Fibroblast of lung (primary cell): ENCODE measurements at regions not wholly inside any gene's neighbourhood (a gene's known extent, or its start where the extent isn't known, plus 50 kb on each side); places are given as distances from the start of the nearest gene placed in this dataset.

ENCODE experiments used
- DNase-seq, 2 donors: peaks; one replicate each; pipeline versions ENCODE4 v3.0.0 to v3.0.0-alpha.2; 2010; ENCODE audit warnings: low read depth in 2 of 2
- H2AFZ ChIP-seq: 2 replicates; pipeline ENCODE4 v1.5.1; 2012; ENCODE audit warnings: low read length, control low read depth, inconsistent platforms
- H3K27ac ChIP-seq: 2 replicates; pipeline ENCODE4 v1.5.1; 2011; ENCODE audit warnings: low read length, control low read depth; ENCODE audit not compliant: insufficient read depth
- H3K27me3 ChIP-seq: 2 replicates; pipeline ENCODE4 v1.5.1; 2011; ENCODE audit warnings: mild to moderate bottlenecking, low read length; ENCODE audit not compliant: control insufficient read depth, insufficient read depth
- H3K36me3 ChIP-seq: 2 replicates; pipeline ENCODE4 v1.5.1; 2011; ENCODE audit warnings: low read length; ENCODE audit not compliant: control insufficient read depth, insufficient read depth
- H3K4me1 ChIP-seq: 2 replicates; pipeline ENCODE4 v1.5.1; 2011; ENCODE audit warnings: low read length; ENCODE audit not compliant: control insufficient read depth, insufficient read depth; ENCODE audit errors: extremely low read depth
- H3K4me2 ChIP-seq: 2 replicates; pipeline ENCODE4 v1.5.1; 2011; ENCODE audit warnings: low read length, control low read depth; ENCODE audit not compliant: insufficient read depth; ENCODE audit errors: extremely low read depth
- H3K4me3 ChIP-seq, 4 experiments: fragments of 200-600 bp in 1 of 4; sonication (generic) in 1 of 4; replicated peaks in 1 of 4; 2 replicates each; pipeline ENCODE4 v1.5.1; 2011 to 2016; ENCODE audit warnings: low read length in 4 of 4, low read depth in 3 of 4, mild to moderate bottlenecking in 3 of 4, control low read depth in 2 of 4, inconsistent platforms in 1 of 4, mixed read lengths in 1 of 4; ENCODE audit not compliant: insufficient read depth in 1 of 4; ENCODE audit errors: control extremely low read depth in 1 of 4
- H3K79me2 ChIP-seq: 2 replicates; pipeline ENCODE4 v1.5.1; 2012; ENCODE audit warnings: mild to moderate bottlenecking, low read length, inconsistent platforms; ENCODE audit not compliant: control insufficient read depth, insufficient read depth
- H3K9ac ChIP-seq: 2 replicates; pipeline ENCODE4 v1.5.1; 2011; ENCODE audit warnings: mild to moderate bottlenecking, low read length, control low read depth; ENCODE audit not compliant: insufficient read depth
- H3K9me3 ChIP-seq: 2 replicates; pipeline ENCODE4 v1.5.1; 2012; ENCODE audit warnings: low read depth, low read length; ENCODE audit not compliant: control insufficient read depth, insufficient read depth
- H4K20me1 ChIP-seq: 2 replicates; pipeline ENCODE4 v1.5.1; 2011; ENCODE audit warnings: low read length; ENCODE audit not compliant: control insufficient read depth, insufficient read depth; ENCODE audit errors: extremely low read depth
- CTCF ChIP-seq, 2 donors: IDR thresholded peaks in 1 of 2; conservative IDR thresholded peaks in 1 of 2; 1 replicate in 1 of 2; 2 replicates in 1 of 2; pipeline ENCODE4 v1.5.1; 2011 to 2012; ENCODE audit warnings: low read length in 2 of 2, control low read depth in 1 of 2, inconsistent platforms in 1 of 2, low read depth in 1 of 2, mild to moderate bottlenecking in 1 of 2
- EZH2 ChIP-seq: IDR thresholded peaks from 2 replicates; pipeline ENCODE4 v1.5.1; 2012; ENCODE audit warnings: low read length, control low read depth, mild to moderate bottlenecking; ENCODE audit errors: missing control alignments

- Histone ChIP-seq H2AFZ (no peak overlapping the region), H4K20me1 (no peaks in the 10 kb centered on the region), H3K4me1 (no peaks in the 10 kb centered on the region), H3K79me2 (no peaks in the 10 kb centered on the region), H3K9me3 (no peaks in the 10 kb centered on the region), H3K4me3 (no peak overlapping the region), H3K36me3 (no peaks in the 10 kb centered on the region), H3K4me2 (no peak overlapping the region), H3K9ac (no peak overlapping the region), H3K27me3 (no peaks in the 10 kb centered on the region), H3K27ac (no peak overlapping the region)
- DNase-seq, result no peak
- TF ChIP-seq EZH2 (no peak), CTCF (conservative IDR thresholded peaks at IDR 0.05 in 1 of 2, IDR thresholded peaks at IDR 0.05 in 1 of 2; ENCODE audit: low read depth in 1 of 2, low read length in 2 of 2) (no peak)
Observed at GRCh38 chr1:168833362-168833761, 104.4 kb upstream of the DPT start.

- no peak overlapping the region for H3K4me3 ChIP-seq
- DNase-seq, result no peak
- H3K79me2 ChIP-seq, result no peaks in the 10 kb centered on the region
- TF ChIP-seq EZH2 (no peak), CTCF (conservative IDR thresholded peaks at IDR 0.05 in 1 of 2, IDR thresholded peaks at IDR 0.05 in 1 of 2; ENCODE audit: low read depth in 1 of 2, low read length in 2 of 2) (no peak)
- H3K27me3 ChIP-seq, result no peaks in the 10 kb centered on the region
- H3K9me3 ChIP-seq, result no peaks in the 10 kb centered on the region
- no peaks in the 10 kb centered on the region for H4K20me1 ChIP-seq
- H2AFZ ChIP-seq, result no peak overlapping the region
- no peaks in the 10 kb centered on the region for H3K36me3 ChIP-seq
- H3K4me2 ChIP-seq, result no peak overlapping the region
- no peak overlapping the region for H3K9ac ChIP-seq
- no peak overlapping the region for H3K27ac ChIP-seq
- no peaks in the 10 kb centered on the region for H3K4me1 ChIP-seq
Observed at GRCh38 chr1:168833801-168834224, 104.8 kb upstream of the DPT start.

DNA sequence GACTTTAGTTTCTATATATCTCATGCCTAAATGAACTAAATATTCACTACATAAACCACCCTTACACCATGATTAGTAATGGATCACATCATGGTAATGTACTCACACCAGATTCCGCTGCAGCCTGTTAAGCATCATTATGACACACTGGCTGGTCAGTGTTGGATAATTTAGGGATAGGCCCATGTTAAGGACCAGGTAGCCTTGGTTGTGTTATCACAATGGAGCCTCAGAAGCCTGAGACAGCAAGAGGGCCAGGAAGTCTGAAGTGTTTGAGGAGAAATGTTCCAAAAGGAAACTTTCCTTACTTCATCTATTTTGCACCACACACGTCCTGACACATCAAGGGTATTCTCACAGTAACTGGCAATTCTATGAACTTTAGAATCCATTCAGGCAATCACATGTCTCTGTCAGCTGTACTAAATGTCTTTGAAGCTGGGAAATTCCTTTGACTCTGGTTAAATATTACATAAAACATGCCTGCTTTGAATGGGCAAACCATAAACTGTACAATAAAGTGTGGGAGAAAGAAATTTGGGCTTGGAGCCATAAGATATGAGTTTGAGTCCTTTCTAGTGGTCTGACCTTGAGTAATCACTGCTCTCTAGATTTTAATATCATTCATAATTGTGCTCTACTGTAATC lies 105.3 kb upstream of the DPT start:
- Histone ChIP-seq H3K4me2 (no peak overlapping the region), H3K27me3 (no peaks in the 10 kb centered on the region), H3K36me3 (no peaks in the 10 kb centered on the region), H3K79me2 (no peaks in the 10 kb centered on the region), H3K9me3 (no peaks in the 10 kb centered on the region), H3K4me3 (no peak overlapping the region), H3K9ac (no peak overlapping the region), H3K27ac (no peak overlapping the region), H4K20me1 (no peaks in the 10 kb centered on the region), H2AFZ (no peak overlapping the region), H3K4me1 (no peaks in the 10 kb centered on the region)
- no peak for DNase-seq
- TF ChIP-seq EZH2, result no peak
- TF ChIP-seq CTCF (conservative IDR thresholded peaks at IDR 0.05 in 1 of 2, IDR thresholded peaks at IDR 0.05 in 1 of 2; ENCODE audit: low read depth in 1 of 2, low read length in 2 of 2), result no peak
